Right lung (tissue), 2 donors: ENCODE measurements at regions not wholly inside any gene's neighbourhood (a gene's known extent, or its start where the extent isn't known, plus 50 kb on each side); places are given as distances from the start of the nearest gene placed in this dataset.

ENCODE experiments used
- DNase-seq, 2 donors: peaks; one replicate each; pipeline ENCODE4 v3.0.0-alpha.2; 2013

- no peak for DNase-seq
These were observed 177.4 kb downstream of the BTG1 start for GRCh38 chr12:91968076-91968776.

GRCh38 chr12:91967590-91967989, 178.1 kb downstream of the BTG1 start:
- no peak for DNase-seq

- DNase-seq: no peak
These were observed 179.9 kb downstream of the BTG1 start for GRCh38 chr12:91965781-91966180.

DNA sequence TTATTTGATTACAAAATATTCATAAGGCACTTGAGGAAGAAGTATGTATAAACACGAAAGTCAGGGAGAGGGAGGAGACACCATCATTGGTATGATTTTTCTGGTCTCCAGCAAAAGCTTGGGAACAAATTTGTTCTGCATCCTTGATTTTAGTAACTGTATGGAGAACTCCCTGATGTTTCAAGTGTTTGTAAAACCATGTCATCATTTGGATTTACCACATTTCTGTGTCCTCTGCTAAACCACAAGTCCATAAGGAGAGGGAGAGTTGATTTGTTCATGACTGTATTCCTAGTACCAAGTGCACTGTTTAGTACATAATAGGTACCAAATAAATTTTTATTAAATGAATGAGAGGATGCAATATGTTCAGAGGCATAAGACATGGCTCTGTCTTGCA, 181.1 kb downstream of the BTG1 start:
- DNase-seq: no peak

- no peak for DNase-seq
These were observed 186.4 kb downstream of the BTG1 start for GRCh38 chr12:91959220-91959619.

DNA sequence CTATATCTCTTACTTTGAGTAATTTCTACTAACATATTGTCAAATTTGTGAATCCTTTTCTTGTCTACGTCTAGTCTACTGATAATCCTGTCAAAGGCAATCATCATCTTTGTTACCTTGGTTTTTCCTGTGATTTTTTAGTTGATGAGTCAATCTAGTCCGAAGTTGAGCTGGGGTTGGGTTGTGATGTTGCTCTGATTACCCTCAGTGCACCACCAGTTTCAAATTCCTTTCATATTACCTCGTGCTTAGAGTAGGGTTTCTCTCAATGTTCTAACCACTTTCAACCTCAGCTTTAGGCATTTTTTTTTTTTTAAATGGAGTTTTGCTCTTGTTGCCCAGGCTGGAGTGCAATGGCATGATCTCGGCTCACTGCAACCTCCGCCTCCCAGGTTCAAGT, 186.8 kb downstream of the BTG1 start:
- no peak for DNase-seq

DNA sequence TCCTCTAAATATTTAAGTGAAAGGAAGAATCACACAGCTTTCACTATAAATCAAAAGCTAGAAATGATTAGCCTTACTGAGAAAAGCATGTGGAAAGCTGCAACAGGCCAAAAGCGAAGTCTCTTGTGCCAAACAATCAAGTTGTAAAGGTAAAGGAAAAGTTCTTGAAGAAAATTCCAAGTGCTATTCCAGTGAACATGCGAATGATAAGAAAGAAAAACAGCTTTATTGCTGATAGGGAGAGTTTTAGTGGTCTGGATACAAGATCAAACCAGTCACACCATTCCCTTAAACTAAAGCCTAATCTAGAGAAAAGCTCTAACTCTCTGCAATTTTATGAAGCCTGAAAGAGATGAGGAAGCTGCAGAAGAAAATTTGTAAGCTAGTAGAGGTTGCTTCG, 190.9 kb downstream of the BTG1 start:
- no peak for DNase-seq

GRCh38 chr12:91954326-91954725, 191.3 kb downstream of the BTG1 start:
- no peak for DNase-seq

DNA sequence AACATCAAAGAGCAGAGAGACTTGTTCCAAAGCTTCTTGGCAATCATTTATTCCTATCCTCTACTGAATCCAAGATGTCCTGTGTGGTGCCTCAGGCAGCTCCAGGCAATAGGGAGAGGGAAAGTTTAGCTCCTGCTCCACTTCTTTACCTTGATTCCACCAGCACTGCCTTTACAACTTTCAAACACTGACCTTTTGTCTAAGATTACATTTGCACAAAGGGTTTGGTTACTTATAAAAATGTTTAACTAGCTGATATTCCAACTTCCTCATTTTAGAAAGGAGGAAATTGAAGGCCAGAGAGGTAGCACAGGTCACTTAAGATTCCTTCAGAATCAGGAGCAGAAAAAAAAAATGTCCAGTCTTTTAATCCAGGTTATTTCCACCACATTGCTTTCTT, 192.7 kb downstream of the BTG1 start:
- DNase-seq: no peak

DNA sequence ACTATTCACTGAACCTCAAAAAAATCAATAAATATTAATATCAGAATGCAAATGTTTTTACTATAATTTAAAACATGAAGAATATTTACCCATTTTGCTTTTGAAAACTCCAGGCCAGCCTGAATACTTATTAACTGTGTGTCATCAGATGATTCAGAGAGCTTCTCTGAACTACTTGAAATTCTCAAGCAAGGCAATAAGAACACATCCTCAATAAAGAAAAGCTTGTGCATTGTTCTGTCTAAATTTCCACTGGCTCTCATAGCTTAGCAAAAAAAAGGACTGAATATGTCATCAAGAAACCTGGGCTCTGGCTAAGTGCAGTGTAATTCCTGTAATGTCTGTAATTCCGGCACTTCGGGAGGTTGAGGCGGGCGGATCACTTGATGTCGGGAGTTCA, 194.1 kb downstream of the BTG1 start:
- DNase-seq: no peak

DNA sequence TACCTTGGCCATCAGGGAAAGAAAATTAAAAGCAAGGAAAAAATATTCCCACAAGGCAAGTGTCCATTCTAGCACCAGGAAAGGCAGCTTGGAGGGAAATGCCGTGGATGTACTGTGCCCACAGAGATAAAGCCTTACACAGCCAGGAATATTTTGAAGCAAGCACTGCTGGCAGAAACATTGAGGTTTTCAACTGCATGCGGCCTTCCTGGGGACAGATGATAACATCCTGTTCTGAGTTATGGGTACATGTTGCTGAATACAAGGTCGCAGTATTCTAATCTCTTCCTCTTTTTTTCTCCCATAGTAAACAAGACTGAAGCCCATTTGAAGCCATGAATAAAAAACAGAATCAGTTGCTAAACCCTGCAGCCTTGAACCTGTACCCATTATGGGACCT, 197.1 kb downstream of the BTG1 start:
- no peak for DNase-seq

GRCh38 chr12:91947459-91947858, 198.2 kb downstream of the BTG1 start:
- no peak for DNase-seq

- DNase-seq: no peak
These were observed 201.0 kb downstream of the BTG1 start for GRCh38 chr12:91944637-91945036.

DNA sequence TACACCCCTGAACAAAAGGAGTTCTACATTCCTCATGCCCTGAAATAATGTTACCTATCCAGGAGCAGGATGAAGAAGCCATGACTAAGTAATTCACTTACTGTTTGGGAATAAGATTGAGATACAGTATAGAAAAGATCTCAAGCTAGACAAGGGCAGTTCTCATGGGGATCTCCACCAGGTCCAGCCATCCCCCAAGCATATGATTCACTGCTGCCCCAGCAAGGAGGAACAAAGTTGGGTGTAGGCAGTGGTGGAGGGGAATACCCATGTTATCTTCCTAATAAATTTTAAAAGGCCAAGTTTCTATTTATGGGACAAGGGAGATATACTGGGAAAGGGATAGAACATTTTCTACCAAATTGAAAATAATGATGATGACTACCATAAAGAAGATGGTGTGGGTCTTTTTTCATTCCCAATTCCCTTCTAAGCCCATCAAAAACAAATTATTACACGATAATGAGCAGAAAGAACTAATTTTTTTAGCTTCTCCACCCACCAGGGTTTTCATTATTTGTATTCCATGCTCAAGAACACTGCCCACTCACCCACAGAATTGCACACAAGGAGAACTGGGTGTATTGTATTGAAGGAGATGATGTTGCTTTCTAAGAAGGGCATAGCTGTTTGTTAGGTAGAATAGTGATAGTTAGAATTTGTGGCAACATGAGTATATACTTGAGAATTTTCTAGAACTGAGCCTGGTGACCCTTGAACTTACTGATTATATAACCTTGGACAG, 204.6 kb downstream of the BTG1 start:
- DNase-seq: no peak

- no peak for DNase-seq
These were observed 205.3 kb downstream of the BTG1 start for GRCh38 chr12:91940322-91940721.

DNA sequence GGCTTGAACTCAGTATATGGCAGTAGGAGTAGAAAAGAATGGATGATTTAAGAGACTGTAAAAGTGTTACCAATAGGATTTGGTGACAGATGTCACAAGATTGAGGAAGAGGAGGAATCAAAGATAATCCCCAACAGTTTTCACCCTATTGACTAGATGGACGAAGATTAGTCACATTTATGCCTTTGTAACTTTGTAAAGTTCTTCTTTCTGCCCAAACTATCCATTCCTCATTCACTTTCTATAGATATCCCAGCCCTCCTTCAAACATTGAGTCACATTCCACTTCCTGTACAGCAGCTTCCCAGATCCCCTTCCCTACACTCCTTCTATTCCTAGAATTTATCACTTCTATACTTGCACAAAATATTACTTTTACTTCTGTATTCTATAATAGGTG, 207.9 kb downstream of the BTG1 start:
- DNase-seq: no peak

DNA sequence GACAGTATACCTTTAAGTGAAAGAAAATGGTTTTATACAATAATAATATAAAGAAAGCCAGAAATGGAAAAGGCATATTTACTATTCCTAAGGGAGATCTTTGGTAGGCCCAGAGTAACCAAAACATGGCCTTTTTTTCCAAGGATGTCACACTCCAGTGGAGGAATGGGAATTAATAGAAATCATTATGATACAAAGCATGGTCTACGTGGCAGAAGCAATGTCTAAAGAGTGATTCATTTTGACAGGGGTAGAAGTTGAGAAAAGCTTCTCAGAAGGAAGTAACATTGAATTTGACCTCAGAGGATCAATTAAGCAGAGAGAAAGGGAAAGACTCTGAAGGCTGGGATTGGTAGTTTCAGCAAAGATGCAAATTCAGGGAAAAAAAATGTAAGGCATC, 208.6 kb downstream of the BTG1 start:
- DNase-seq: no peak

GRCh38 chr12:91935296-91935695, 210.3 kb downstream of the BTG1 start:
- no peak for DNase-seq

DNA sequence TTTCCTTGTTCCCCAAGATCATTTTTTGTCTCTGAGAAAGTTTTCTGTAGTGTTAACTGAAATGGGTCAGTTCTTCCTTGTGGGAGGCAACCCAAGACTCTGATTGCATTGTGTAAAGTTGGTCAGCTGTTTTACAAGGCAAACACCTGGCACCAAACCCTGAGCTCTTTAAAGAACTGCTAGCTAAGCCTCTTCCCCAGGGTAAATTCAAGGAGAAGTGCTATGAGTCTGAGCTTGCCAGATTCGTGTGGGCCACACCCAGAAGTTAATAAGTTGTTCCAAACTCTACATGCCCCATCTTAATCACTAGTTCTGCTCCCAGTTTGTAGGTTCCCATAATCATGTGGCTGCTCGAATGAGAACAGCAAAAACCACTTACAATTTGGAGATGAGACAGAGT, 214.5 kb downstream of the BTG1 start:
- no peak for DNase-seq

GRCh38 chr12:91928501-91928900, 217.1 kb downstream of the BTG1 start:
- no peak for DNase-seq

DNA sequence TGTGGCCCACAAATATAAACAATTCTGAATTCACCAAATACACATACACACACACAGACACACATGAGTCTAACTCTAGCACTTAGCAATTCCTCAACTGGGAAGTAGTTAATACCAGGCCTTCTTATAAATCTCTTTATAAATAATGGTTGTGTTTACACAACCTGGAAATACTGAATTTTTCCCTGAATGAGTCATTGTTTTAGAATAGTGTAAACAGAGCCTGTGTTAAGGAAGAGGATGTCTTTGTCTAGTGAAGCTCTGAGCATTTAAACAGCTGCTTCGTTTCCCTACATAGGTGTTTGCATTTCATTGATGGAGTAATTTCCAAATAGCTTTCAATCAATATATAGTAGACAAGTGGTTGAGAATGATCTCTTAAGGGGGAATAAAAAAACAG, 218.8 kb downstream of the BTG1 start:
- no peak for DNase-seq

GRCh38 chr12:91924827-91925226, 220.8 kb downstream of the BTG1 start:
- DNase-seq: no peak

DNA sequence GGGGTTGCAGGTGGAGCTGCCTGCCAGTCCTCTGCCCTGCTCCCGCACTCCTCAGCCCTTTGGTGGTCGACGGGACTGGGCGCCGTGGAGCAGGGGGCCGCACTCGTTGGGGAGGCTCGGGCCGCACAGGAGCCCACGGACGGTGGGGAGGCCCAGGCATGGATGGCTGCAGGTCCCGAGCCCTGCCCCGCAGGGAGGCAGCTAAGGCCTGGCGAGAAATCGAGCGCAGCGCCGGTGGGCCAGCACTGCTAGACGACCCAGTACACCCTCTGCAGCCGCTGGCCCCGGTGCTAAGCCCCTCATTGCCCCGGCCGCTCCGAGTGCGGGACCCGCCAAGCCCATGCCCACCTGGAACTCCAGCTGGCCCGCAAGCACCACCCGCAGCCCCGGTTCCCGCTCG, 221.8 kb downstream of the BTG1 start:
- no peak for DNase-seq

DNA sequence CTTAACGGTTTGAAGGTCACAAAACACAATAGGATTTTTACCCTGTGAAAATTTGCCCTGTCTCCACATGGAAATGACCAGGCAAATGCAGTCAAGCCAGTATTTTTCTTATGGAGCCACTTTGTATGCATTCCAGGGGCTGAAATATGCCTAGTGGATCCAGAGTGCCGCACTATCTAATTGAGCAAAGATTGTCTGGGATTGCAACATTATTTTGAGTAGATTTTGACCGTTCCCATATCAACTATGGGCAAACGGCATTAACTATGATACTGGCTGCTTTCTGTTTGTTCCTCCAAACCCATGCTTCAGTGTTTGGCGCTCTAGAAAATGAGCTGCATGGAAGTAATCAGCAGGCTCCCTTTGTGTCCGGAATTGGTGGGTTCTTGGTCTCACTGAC, 223.0 kb downstream of the BTG1 start:
- DNase-seq: peak in 1 of 2 donors; percentile 13
